ENCODE measurements at regions not wholly inside any gene's neighbourhood (a gene's known extent, or its start where the extent isn't known, plus 50 kb on each side); places are given as distances from the start of the nearest gene placed in this dataset.

DNA sequence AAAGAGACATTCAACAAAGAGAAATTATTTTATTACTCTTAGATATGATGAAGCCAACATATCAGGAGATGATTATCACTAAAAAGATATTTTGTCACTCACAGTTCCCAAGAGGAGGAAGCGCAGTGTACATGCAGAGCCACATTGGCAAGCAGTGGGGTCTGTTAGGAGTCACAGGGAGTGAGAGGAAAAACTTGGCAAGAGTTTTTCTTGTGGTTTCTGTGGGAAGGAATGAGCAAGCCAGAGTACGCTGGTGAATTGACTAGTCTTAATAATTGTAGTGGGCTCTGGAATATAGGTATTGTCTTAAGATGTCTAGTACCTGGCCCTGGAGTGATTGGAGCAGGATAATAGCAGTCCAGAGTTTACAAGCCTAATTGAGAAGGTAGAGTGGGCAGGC lies 1095.2 kb downstream of the GRIK2 start (continued):
- TF ChIP-seq SIN3A (IDR thresholded peaks at IDR 0.05; ENCODE audit: low read depth, low read length) (no peak), POU2F2 (IDR thresholded peaks at IDR 0.05; ENCODE audit: borderline replicate concordance, low read depth, low read length) (no peak), ZZZ3 (IDR thresholded peaks at IDR 0.05; ENCODE audit: control insufficient read depth, insufficient read length, low read depth) (no peak), NR2C2 (IDR thresholded peaks at IDR 0.05; ENCODE audit: borderline replicate concordance, control insufficient read depth, insufficient read length, low read depth) (no peak), RCOR1 (conservative IDR thresholded peaks at IDR 0.05; ENCODE audit: low read depth, low read length) (no peak)

DNA sequence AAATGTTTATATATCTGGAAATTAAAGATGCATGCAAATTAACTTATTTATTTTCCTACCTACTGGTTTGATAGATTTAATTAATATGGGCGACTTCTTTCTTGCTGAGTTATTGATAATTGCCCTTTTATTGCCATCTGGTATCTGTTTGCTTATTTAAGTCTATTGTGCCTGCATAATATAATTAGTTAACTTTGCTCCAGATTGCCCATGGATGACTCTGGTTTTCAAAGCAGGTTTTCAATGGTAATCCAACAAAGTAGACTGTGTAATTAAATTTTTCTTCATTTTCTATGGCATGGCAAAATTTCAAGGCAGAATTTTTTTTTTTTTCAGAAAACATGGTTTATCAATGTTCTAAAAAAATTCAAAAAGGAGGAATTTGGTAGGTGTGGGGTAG lies 1092.0 kb downstream of the GRIK2 start:
- H3K9ac ChIP-seq (ENCODE audit: control insufficient read depth, insufficient read depth, low read length), result no peak overlapping the region
- in situ Hi-C loops (cut with MboI), result no loop called here
- ChIA-PET CTCF (no interaction called here), SMC1A (ENCODE audit: uncharacterized antibody, unreplicated experiment) (no interaction called here), RAD21 (ENCODE audit: unreplicated experiment) (no interaction called here), POLR2A (no interaction called here)
- no peak for ATAC-seq
- no peaks in the 10 kb centered on the region for H3K27me3 ChIP-seq (replicated peaks in 1 of 2; ENCODE audit: control insufficient read depth in 2 of 2, insufficient read depth in 2 of 2, low read length in 1 of 2)
- H3K4me2 ChIP-seq (ENCODE audit: control insufficient read depth, insufficient read depth), result no peak overlapping the region
- FAIRE-seq, result no peak
- no peaks in the 10 kb centered on the region for H3K36me3 ChIP-seq (ENCODE audit: control insufficient read depth in 2 of 2, insufficient read depth in 2 of 2, low read length in 1 of 2)
- H3K79me2 ChIP-seq (ENCODE audit: control insufficient read depth, insufficient read depth, low read length), result no peaks in the 10 kb centered on the region
- no peak overlapping the region for H3K27ac ChIP-seq (ENCODE audit: control insufficient read depth, insufficient read depth)
- H2AFZ ChIP-seq (ENCODE audit: control insufficient read depth, low read depth, low read length), result no peak overlapping the region
- H3K9me3 ChIP-seq (replicated peaks; ENCODE audit: control insufficient read depth, insufficient read depth, low read length), result no peaks in the 10 kb centered on the region
- WGBS (ENCODE audit: insufficient coverage, insufficient replicate concordance, low lambda C conversion rate, missing lambda C conversion rate), result 47% methylated on average over 1 of the region's 1 CpG
- DNase-seq (ENCODE audit: low read depth, low spot score), result no peak
- no peaks in the 10 kb centered on the region for H4K20me1 ChIP-seq (ENCODE audit: control insufficient read depth, insufficient read depth)
- BruUV-seq (replicated peaks), result no TSS peak
- H3K4me3 ChIP-seq, result no peak overlapping the region
- H3K4me1 ChIP-seq (ENCODE audit: control insufficient read depth, insufficient read depth, low read length), result no peaks in the 10 kb centered on the region
- intact Hi-C loops (cut with micrococcal nuclease; ENCODE audit: unreplicated experiment), result no loop called here
- TF ChIP-seq RELA (IDR thresholded peaks at IDR 0.05; ENCODE audit: borderline replicate concordance, partially characterized antibody) (no peak), SRF (IDR thresholded peaks at IDR 0.05; ENCODE audit: low read depth in 2 of 2, low read length in 2 of 2) (no peak), STAT1 (conservative IDR thresholded peaks at IDR 0.05) (no peak), SMARCA5 (IDR thresholded peaks at IDR 0.05) (no peak), MEF2A (IDR thresholded peaks at IDR 0.05; ENCODE audit: insufficient read depth, low read depth, low read length) (no peak), SUZ12 (IDR thresholded peaks at IDR 0.05; ENCODE audit: unreplicated experiment) (no peak)
- TF ChIP-seq, protein P1, sequence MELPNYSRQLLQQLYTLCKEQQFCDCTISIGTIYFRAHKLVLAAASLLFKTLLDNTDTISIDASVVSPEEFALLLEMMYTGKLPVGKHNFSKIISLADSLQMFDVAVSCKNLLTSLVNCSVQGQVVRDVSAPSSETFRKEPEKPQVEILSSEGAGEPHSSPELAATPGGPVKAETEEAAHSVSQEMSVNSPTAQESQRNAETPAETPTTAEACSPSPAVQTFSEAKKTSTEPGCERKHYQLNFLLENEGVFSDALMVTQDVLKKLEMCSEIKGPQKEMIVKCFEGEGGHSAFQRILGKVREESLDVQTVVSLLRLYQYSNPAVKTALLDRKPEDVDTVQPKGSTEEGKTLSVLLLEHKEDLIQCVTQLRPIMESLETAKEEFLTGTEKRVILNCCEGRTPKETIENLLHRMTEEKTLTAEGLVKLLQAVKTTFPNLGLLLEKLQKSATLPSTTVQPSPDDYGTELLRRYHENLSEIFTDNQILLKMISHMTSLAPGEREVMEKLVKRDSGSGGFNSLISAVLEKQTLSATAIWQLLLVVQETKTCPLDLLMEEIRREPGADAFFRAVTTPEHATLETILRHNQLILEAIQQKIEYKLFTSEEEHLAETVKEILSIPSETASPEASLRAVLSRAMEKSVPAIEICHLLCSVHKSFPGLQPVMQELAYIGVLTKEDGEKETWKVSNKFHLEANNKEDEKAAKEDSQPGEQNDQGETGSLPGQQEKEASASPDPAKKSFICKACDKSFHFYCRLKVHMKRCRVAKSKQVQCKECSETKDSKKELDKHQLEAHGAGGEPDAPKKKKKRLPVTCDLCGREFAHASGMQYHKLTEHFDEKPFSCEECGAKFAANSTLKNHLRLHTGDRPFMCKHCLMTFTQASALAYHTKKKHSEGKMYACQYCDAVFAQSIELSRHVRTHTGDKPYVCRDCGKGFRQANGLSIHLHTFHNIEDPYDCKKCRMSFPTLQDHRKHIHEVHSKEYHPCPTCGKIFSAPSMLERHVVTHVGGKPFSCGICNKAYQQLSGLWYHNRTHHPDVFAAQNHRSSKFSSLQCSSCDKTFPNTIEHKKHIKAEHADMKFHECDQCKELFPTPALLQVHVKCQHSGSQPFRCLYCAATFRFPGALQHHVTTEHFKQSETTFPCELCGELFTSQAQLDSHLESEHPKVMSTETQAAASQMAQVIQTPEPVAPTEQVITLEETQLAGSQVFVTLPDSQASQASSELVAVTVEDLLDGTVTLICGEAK (IDR thresholded peaks at IDR 0.05; ENCODE audit: borderline replicate concordance), result no peak
- TF ChIP-seq, protein P2, sequence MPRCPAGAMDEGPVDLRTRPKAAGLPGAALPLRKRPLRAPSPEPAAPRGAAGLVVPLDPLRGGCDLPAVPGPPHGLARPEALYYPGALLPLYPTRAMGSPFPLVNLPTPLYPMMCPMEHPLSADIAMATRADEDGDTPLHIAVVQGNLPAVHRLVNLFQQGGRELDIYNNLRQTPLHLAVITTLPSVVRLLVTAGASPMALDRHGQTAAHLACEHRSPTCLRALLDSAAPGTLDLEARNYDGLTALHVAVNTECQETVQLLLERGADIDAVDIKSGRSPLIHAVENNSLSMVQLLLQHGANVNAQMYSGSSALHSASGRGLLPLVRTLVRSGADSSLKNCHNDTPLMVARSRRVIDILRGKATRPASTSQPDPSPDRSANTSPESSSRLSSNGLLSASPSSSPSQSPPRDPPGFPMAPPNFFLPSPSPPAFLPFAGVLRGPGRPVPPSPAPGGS (IDR thresholded peaks at IDR 0.05; ENCODE audit: borderline replicate concordance, insufficient read depth, low read depth, low read length, poor library complexity, severe bottlenecking), result no peak
- TF ChIP-seq, protein P3, sequence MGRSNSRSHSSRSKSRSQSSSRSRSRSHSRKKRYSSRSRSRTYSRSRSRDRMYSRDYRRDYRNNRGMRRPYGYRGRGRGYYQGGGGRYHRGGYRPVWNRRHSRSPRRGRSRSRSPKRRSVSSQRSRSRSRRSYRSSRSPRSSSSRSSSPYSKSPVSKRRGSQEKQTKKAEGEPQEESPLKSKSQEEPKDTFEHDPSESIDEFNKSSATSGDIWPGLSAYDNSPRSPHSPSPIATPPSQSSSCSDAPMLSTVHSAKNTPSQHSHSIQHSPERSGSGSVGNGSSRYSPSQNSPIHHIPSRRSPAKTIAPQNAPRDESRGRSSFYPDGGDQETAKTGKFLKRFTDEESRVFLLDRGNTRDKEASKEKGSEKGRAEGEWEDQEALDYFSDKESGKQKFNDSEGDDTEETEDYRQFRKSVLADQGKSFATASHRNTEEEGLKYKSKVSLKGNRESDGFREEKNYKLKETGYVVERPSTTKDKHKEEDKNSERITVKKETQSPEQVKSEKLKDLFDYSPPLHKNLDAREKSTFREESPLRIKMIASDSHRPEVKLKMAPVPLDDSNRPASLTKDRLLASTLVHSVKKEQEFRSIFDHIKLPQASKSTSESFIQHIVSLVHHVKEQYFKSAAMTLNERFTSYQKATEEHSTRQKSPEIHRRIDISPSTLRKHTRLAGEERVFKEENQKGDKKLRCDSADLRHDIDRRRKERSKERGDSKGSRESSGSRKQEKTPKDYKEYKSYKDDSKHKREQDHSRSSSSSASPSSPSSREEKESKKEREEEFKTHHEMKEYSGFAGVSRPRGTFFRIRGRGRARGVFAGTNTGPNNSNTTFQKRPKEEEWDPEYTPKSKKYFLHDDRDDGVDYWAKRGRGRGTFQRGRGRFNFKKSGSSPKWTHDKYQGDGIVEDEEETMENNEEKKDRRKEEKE (IDR thresholded peaks at IDR 0.05), result no peak
- TF ChIP-seq, protein P4, sequence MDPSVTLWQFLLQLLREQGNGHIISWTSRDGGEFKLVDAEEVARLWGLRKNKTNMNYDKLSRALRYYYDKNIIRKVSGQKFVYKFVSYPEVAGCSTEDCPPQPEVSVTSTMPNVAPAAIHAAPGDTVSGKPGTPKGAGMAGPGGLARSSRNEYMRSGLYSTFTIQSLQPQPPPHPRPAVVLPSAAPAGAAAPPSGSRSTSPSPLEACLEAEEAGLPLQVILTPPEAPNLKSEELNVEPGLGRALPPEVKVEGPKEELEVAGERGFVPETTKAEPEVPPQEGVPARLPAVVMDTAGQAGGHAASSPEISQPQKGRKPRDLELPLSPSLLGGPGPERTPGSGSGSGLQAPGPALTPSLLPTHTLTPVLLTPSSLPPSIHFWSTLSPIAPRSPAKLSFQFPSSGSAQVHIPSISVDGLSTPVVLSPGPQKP (IDR thresholded peaks at IDR 0.05; ENCODE audit: low read depth, low read length), result no peak
